T-cell (primary cell): ENCODE measurements at regions not wholly inside any gene's neighbourhood (a gene's known extent, or its start where the extent isn't known, plus 50 kb on each side); places are given as distances from the start of the nearest gene placed in this dataset.

ENCODE experiments used
- ATAC-seq, 4 experiments: fragments of 200-7000 bp in 3 of 4; fragments of 150-1000 bp in 1 of 4; cut with Tn5 transposase; replicated peaks in 1 of 4; 1 replicate in 3 of 4; 2 replicates in 1 of 4; pipeline ENCODE4 v1.10.0; 2021; ENCODE audit warnings: moderate library complexity in 3 of 4, mild to moderate bottlenecking in 2 of 4, moderate number of reproducible peaks in 1 of 4
- CTCF ChIA-PET, 2 donors: fragments of 300-600 bp; sonication (Branson Sonifier 250); formaldehyde crosslinking; loops; one replicate each; lab custom pipeline; 2022; ENCODE audit warnings: antibody characterized with exemption in 2 of 2; lab: Charles Lee
- POLR2A ChIA-PET, 2 donors: fragments of 300-600 bp; sonication (Branson Sonifier 250); formaldehyde crosslinking; loops; one replicate each; lab custom pipeline; 2022; ENCODE audit warnings: antibody characterized with exemption in 2 of 2; lab: Charles Lee
- DNase-seq, 35 experiments: peaks; one replicate each; pipeline versions ENCODE4 v3.0.0 to v3.0.0-alpha.2; 2013 to 2023
- H3K27ac ChIP-seq: one replicate; pipeline ENCODE4 v1.5.1; 2013; ENCODE audit warnings: low read length
- H3K27me3 ChIP-seq, 2 experiments: replicated peaks in 1 of 2; 1 replicate in 1 of 2; 2 replicates in 1 of 2; pipeline versions ENCODE4 v1.6.1 to v1.7.0; 2013; ENCODE audit warnings: low read length in 1 of 2, mixed read lengths in 1 of 2; ENCODE audit not compliant: control insufficient read depth in 2 of 2, insufficient read depth in 2 of 2; ENCODE audit errors: extremely low read depth in 1 of 2
- H3K36me3 ChIP-seq, 2 donors: 1 replicate in 1 of 2; 2 replicates in 1 of 2; pipeline versions ENCODE4 v1.6.1 to v1.7.0; 2013; ENCODE audit warnings: low read length in 1 of 2; ENCODE audit not compliant: control insufficient read depth in 2 of 2, insufficient read depth in 1 of 2; ENCODE audit errors: extremely low read depth in 1 of 2
- H3K4me1 ChIP-seq, 2 experiments: 1 replicate in 1 of 2; 2 replicates in 1 of 2; pipeline versions ENCODE4 v1.6.1 to v1.7.0; 2013; ENCODE audit warnings: low read length in 2 of 2, mixed read lengths in 1 of 2; ENCODE audit not compliant: insufficient read depth in 2 of 2, control insufficient read depth in 1 of 2; ENCODE audit errors: extremely low read depth in 1 of 2
- H3K4me3 ChIP-seq, 2 donors: 1 replicate in 1 of 2; 2 replicates in 1 of 2; pipeline versions ENCODE4 v1.5.1 to v1.7.0; 2013; ENCODE audit warnings: mild to moderate bottlenecking in 2 of 2, low read length in 1 of 2, moderate library complexity in 1 of 2; ENCODE audit not compliant: control insufficient read depth in 1 of 2; ENCODE audit errors: extremely low read depth in 1 of 2
- H3K9me3 ChIP-seq: 2 replicates; pipeline ENCODE4 v1.7.0; 2013
- H3K27ac Mint-ChIP-seq, 2 donors: one replicate each; pipeline ENCODE4 v1.8.0; 2020 to 2021; ENCODE audit warnings: mild to moderate bottlenecking in 2 of 2, mixed read lengths in 2 of 2
- H3K27me3 Mint-ChIP-seq, 2 donors: one replicate each; pipeline ENCODE4 v1.8.0; 2021 to 2022; ENCODE audit warnings: mixed read lengths in 2 of 2
- H3K36me3 Mint-ChIP-seq: one replicate; pipeline ENCODE4 v1.8.0; 2021; ENCODE audit warnings: mixed read lengths
- H3K4me1 Mint-ChIP-seq, 3 donors: one replicate each; pipeline ENCODE4 v1.8.0; 2020 to 2022; ENCODE audit warnings: mixed read lengths in 3 of 3, mild to moderate bottlenecking in 1 of 3
- H3K4me3 Mint-ChIP-seq, 3 donors: one replicate each; pipeline ENCODE4 v1.8.0; 2020 to 2022; ENCODE audit warnings: mild to moderate bottlenecking in 3 of 3, mixed read lengths in 3 of 3, moderate library complexity in 3 of 3
- H3K9me3 Mint-ChIP-seq, 3 donors: one replicate each; pipeline ENCODE4 v1.8.0; 2020 to 2022; ENCODE audit warnings: mixed read lengths in 3 of 3
- WGBS: methylation state at CpG from one replicate; pipeline ENCODE4 v1.1.5; 2013; ENCODE audit warnings: missing lambda C conversion rate; ENCODE audit not compliant: insufficient coverage; 5-methylcytosine and 5-hydroxymethylcytosine counted together

- ChIA-PET POLR2A (no interaction called here), CTCF (no interaction called here)
- Mint-ChIP-seq H3K36me3 (no peaks in the 10 kb centered on the region), H3K27me3 (no peaks in the 10 kb centered on the region), H3K4me3 (no peak overlapping the region), H3K27ac (no peak overlapping the region), H3K4me1 (no peaks in the 10 kb centered on the region), H3K9me3 (peaks cover 5 to 23% (median 9%) of the 10 kb centered on the region in 3 donors)
- Histone ChIP-seq H3K27me3 (no peaks in the 10 kb centered on the region), H3K4me1 (no peaks in the 10 kb centered on the region), H3K27ac (no peak overlapping the region), H3K36me3 (no peaks in the 10 kb centered on the region), H3K4me3 (no peak overlapping the region), H3K9me3 (no peaks in the 10 kb centered on the region)
- no peak for DNase-seq
- WGBS, result 79% methylated on average over 2 of the region's 4 CpGs
- ATAC-seq, result no peak
Measured at GRCh38 chr16:6892966-6893365, 439.7 kb upstream of the RBFOX1 start.

- Histone ChIP-seq H3K4me3 (no peak overlapping the region), H3K9me3 (no peaks in the 10 kb centered on the region), H3K27me3 (no peaks in the 10 kb centered on the region), H3K4me1 (no peaks in the 10 kb centered on the region), H3K36me3 (no peaks in the 10 kb centered on the region), H3K27ac (no peak overlapping the region)
- Mint-ChIP-seq H3K4me3 (no peak overlapping the region), H3K36me3 (no peaks in the 10 kb centered on the region), H3K27ac (no peak overlapping the region), H3K4me1 (no peaks in the 10 kb centered on the region), H3K27me3 (no peaks in the 10 kb centered on the region), H3K9me3 (peaks cover 7 to 29% (median 8%) of the 10 kb centered on the region in 3 donors)
- no CpG with 5 or more reads among the region's 2 CpGs for WGBS
- DNase-seq (no peak), ATAC-seq (no peak)
- POLR2A ChIA-PET, result no interaction called here
- CTCF ChIA-PET, result no interaction called here
Measured at GRCh38 chr16:6891496-6891895, 441.1 kb upstream of the RBFOX1 start.

- Mint-ChIP-seq H3K4me3 (no peak overlapping the region), H3K9me3 (peaks cover 3 to 29% (median 11%) of the 10 kb centered on the region in 3 donors), H3K27ac (no peak overlapping the region), H3K4me1 (no peaks in the 10 kb centered on the region), H3K27me3 (no peaks in the 10 kb centered on the region), H3K36me3 (no peaks in the 10 kb centered on the region)
- CTCF ChIA-PET, result no interaction called here
- Histone ChIP-seq H3K27me3 (no peaks in the 10 kb centered on the region), H3K27ac (no peak overlapping the region), H3K36me3 (no peaks in the 10 kb centered on the region), H3K4me1 (no peaks in the 10 kb centered on the region), H3K9me3 (no peaks in the 10 kb centered on the region), H3K4me3 (no peak overlapping the region)
- no peak for DNase-seq
- POLR2A ChIA-PET, result no interaction called here
- WGBS, result no CpG with 5 or more reads among the region's 2 CpGs
- no peak for ATAC-seq
Measured at GRCh38 chr16:6888531-6888930, 444.1 kb upstream of the RBFOX1 start.

- no peak for DNase-seq
- H3K36me3 Mint-ChIP-seq, result no peaks in the 10 kb centered on the region
- ChIA-PET POLR2A (no interaction called here), CTCF (no interaction called here)
- peaks cover 7 to 15% (median 13%) of the 10 kb centered on the region in 3 donors for H3K9me3 Mint-ChIP-seq
- Histone ChIP-seq H3K4me1 (no peaks in the 10 kb centered on the region), H3K9me3 (no peaks in the 10 kb centered on the region), H3K36me3 (no peaks in the 10 kb centered on the region), H3K27ac (no peak overlapping the region), H3K27me3 (no peaks in the 10 kb centered on the region), H3K4me3 (no peak overlapping the region)
- 92% methylated on average over 7 of the region's 7 CpGs for WGBS
- no peak for ATAC-seq
- no peaks in the 10 kb centered on the region for H3K27me3 Mint-ChIP-seq
- H3K4me1 Mint-ChIP-seq, result no peaks in the 10 kb centered on the region
- H3K4me3 Mint-ChIP-seq, result no peak overlapping the region
- no peak overlapping the region for H3K27ac Mint-ChIP-seq
Measured at GRCh38 chr16:6884002-6884401, 448.6 kb upstream of the RBFOX1 start.

- H3K9me3 ChIP-seq, result no peaks in the 10 kb centered on the region
- no peaks in the 10 kb centered on the region for H3K4me1 Mint-ChIP-seq
- H3K4me3 Mint-ChIP-seq, result no peak overlapping the region
- no peak for DNase-seq
- WGBS, result 86% methylated on average over 1 of the region's 4 CpGs
- no peaks in the 10 kb centered on the region for H3K27me3 ChIP-seq
- H3K27ac Mint-ChIP-seq, result no peak overlapping the region
- ChIA-PET CTCF (no interaction called here), POLR2A (no interaction called here)
- no peak overlapping the region for H3K4me3 ChIP-seq
- no peaks in the 10 kb centered on the region for H3K36me3 ChIP-seq
- peaks cover 7 to 17% (median 12%) of the 10 kb centered on the region in 3 donors for H3K9me3 Mint-ChIP-seq
- no peaks in the 10 kb centered on the region for H3K4me1 ChIP-seq
- H3K36me3 Mint-ChIP-seq, result no peaks in the 10 kb centered on the region
- ATAC-seq, result no peak
- H3K27ac ChIP-seq, result no peak overlapping the region
- no peaks in the 10 kb centered on the region for H3K27me3 Mint-ChIP-seq
Measured at GRCh38 chr16:6880263-6880662, 452.4 kb upstream of the RBFOX1 start.

GRCh38 chr16:6864671-6865070 lies 468.0 kb upstream of the RBFOX1 start:
- DNase-seq (no peak), ATAC-seq (no peak)
- Mint-ChIP-seq H3K4me1 (no peaks in the 10 kb centered on the region), H3K27ac (no peak overlapping the region), H3K4me3 (no peak overlapping the region), H3K9me3 (peaks cover 11 to 26% (median 15%) of the 10 kb centered on the region in 3 donors), H3K27me3 (no peaks in the 10 kb centered on the region), H3K36me3 (no peaks in the 10 kb centered on the region)
- no CpG with 5 or more reads among the region's 5 CpGs for WGBS
- Histone ChIP-seq H3K4me1 (no peaks in the 10 kb centered on the region), H3K4me3 (no peak overlapping the region), H3K36me3 (no peaks in the 10 kb centered on the region), H3K27me3 (no peaks in the 10 kb centered on the region), H3K27ac (no peak overlapping the region), H3K9me3 (no peaks in the 10 kb centered on the region)
- CTCF ChIA-PET, result no interaction called here
- POLR2A ChIA-PET, result no interaction called here

GRCh38 chr16:6864244-6864643 lies 468.4 kb upstream of the RBFOX1 start:
- 80% methylated on average over 2 of the region's 4 CpGs for WGBS
- no peaks in the 10 kb centered on the region for H3K27me3 Mint-ChIP-seq
- CTCF ChIA-PET, result no interaction called here

More at GRCh38 chr16:6864244-6864643, 468.4 kb upstream of the RBFOX1 start:
- peaks cover 7 to 29% (median 15%) of the 10 kb centered on the region in 3 donors for H3K9me3 Mint-ChIP-seq
- DNase-seq (no peak), ATAC-seq (no peak)
- Histone ChIP-seq H3K4me3 (no peak overlapping the region), H3K27me3 (no peaks in the 10 kb centered on the region), H3K9me3 (no peaks in the 10 kb centered on the region), H3K36me3 (no peaks in the 10 kb centered on the region), H3K27ac (no peak overlapping the region), H3K4me1 (no peaks in the 10 kb centered on the region)
- no peak overlapping the region for H3K27ac Mint-ChIP-seq
- H3K4me1 Mint-ChIP-seq, result no peaks in the 10 kb centered on the region
- no peaks in the 10 kb centered on the region for H3K36me3 Mint-ChIP-seq
- POLR2A ChIA-PET, result no interaction called here
- H3K4me3 Mint-ChIP-seq, result no peak overlapping the region
